Ramos (cell line): ENCODE measurements at regions not wholly inside any gene's neighbourhood (a gene's known extent, or its start where the extent isn't known, plus 50 kb on each side); places are given as distances from the start of the nearest gene placed in this dataset.

Source experiments
- in situ Hi-C: fragments of 300-500 bp; cut with MboI; formaldehyde crosslinking; loops from one replicate; pipeline ENCODE4 v1.14.3; 2022; ENCODE audit warnings: low sequenced_read_pairs; ENCODE audit not compliant: unreplicated experiment

DNA sequence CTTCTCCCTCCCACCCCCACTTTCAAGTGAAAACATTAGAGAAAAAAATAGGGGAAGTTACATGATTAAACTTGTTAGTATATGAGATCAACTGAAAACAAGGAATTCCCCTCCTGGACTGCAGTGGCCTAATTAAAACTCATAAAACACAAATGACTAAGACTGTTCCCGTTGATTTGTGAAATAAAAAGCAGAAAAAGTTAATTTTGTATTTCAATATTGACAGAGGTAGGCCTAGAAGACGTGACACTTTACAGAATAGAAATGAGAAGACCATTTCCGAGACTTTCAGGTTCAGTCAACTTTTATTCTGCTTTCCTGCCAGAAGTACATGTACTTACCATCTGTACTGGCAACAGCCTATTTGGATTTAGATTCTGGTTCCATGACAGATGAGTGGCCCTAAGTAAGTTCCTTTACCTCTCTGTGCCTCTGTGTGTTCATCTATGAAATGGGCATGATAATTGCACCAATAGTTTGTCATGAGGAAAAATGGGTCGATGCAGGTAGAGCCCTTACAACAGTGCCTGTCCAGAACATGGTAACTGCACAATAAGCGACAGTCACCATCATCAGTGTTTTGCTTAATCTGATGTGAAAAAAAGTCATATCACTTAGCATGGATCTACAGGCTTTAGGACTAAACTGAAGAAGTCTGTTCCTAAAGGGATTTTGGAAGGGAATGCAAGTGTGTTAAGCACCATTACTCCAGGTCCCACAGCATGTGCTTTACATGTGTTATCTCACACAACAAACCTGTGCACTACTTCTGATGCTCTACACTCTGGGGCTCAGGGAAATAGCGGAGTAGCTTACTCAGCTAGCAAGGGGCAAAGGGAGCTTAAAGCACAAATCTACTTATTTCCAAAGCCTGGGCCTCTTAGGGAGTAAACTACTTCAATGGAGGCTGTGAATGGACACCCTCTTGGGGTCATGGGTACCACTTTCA, 562.3 kb upstream of the DIPK2B start:
- in situ Hi-C loops = no loop called here

DNA sequence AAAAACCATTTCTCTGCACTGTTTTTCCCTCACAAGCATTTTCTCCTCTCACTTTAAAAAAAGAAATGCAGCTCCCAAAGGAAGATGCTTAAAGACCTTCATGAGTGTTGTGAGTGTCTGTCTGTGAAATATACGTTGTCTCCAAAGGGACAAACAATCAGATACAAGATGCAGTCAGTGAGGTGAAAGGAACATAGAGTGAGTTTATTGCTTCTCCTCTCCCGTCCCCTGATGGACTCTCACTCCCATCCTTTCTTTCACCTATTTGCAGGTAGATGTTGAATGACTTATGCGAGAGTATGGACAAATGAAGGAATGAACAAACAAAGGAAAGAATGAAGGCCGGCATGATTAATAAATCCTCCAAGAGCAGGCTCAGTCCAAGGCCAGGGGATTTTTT, 561.2 kb upstream of the DIPK2B start:
- in situ Hi-C loops = no loop called here

DNA sequence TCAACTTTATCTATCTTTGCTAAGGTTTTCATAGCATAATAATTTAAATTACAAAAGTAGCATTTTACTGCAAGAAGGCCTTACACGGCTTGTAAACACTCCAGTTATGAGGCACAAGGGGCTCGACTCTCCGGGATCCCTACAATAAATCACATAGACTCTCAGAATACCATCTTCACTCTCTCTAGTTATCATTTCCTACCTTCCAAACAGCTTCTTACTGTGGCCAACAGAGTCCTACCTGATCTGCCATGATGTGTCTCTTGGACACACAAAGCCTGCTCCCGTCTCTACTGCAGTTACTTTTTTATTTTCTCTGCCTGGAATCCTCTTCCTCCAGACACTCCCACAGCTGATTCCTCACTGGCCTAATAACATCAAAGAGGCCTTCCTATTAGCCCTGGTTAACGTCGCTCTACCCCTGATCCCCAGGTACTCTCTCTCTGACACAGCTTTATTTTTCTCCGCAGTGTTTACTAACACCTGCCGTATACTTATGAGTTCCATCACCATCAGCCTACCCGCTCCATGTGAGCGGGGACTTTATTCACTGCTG, 559.6 kb upstream of the DIPK2B start:
- in situ Hi-C loops = no loop called here

DNA sequence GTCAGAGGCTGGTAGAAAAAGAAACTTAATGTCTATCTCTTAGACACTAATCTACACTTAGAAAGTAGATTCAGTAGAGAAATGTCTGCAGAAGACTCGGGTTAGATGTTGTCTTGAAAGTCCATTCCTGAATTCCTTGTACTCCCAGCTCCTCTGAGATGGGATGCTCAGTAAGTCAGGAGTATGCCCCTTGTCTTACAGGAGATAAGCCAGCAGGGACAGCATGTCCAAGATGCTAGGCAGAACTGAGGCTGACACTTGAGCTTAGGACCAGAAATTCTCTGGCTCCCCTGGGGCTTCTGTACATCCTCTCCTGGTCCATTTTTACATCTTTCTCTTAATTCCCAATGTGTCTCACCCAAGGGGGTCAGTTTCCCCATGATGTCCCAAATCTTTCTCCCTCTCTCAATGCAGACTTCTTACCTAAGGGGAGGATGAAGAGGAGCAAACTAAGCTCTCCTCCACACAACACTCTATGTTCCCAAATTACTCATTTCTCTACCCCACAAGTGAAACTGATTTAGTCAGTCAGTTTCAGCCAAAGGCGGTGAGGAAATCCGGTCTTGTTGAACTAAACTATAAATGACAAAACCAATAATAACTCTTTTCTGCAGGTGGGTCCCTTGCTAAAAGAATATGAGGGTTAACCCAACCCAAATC, 558.2 kb upstream of the DIPK2B start:
- in situ Hi-C loops = no loop called here

DNA sequence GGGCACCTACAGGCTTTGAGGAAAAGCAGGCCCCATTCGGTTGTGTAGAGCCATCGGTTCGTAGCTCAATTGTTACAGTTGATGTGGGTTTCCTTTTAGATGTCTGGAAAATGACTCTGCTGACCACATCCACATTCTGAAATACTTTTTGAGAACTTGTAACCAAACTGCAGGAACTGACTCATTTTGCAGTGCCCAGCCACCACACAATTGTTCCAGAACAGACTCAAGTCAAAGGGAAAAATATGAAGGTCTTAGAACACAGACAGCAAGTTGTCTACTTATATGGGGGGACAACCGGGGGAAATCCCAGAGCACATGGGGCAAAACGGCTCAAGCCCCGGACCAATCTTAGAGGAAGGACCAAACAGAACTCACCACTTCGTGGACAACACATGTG, 557.6 kb upstream of the DIPK2B start:
- in situ Hi-C loops = no loop called here

DNA sequence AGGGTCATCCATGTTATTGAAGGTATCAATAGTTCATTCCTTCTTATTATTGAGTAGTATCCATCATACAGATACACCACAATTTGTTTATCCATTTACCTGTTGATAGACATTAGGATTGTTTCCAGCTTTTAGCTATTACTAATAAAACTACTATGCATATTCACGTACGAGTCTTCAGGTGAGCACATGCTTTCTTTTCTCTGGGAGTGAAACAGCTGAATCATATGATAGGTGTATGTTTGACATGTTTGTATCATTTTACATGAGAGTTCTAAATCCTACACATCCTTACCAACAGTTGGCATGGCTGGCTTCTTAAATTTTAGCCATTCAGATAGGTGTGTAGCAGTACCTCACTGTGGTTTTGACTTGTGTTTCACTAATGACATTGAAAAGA, 556.6 kb upstream of the DIPK2B start:
- in situ Hi-C loops = no loop called here

DNA sequence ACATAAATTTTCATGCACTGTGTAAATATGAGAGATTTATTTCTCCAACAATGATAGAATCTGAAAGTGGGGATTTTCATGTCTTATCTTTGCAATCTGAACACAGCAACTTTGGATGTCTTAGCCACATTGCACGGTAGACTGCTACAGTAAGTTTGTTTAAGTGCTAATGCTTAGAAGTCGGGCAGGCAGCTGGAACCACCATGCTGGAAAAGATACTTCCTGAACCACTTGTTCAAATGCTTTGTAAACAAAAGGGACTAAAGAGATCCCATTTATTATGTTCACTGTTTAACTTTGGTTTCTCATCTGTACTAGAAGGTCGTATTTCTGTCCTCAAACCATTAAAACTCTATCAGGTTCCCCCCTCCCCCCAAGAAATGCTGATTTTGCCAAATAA, 555.9 kb upstream of the DIPK2B start:
- in situ Hi-C loops = no loop called here

DNA sequence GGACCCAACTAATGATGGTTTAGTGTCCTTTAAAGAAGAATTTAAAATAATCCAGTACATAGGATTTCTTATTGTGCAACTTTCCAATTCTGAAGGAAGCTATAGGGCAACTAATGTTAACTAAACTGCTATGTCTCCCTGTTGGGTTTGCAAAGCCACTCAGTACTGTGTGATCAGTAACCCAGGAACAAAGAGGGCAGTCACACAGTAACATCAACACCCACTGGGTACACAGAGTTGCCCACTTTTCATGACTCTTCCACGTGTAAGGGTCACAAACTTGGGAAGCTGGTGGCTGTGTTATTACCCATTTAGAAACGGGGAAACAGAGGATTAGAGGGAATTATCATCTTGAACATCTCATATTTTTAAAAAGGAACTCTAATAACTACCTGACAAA, 555.0 kb upstream of the DIPK2B start:
- in situ Hi-C loops = no loop called here

DNA sequence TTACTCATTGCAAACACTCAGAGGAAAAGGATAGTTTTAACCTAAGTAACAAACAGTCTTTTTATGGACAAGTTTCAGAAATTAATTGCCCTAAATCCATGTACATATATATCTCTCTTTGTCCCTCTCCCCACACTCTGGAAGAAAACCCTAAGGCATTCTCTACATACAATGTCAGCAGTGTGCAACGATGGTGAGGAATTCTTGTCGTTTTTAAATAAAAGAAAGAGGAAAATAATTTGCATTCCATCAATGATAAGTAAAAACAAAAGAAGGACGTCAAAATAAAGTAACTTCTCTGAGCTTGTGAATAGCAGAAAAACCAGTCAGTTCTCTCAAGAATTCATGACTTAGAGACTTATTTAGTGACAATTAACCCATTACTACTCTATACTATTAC, 550.5 kb upstream of the DIPK2B start:
- in situ Hi-C loops = no loop called here

DNA sequence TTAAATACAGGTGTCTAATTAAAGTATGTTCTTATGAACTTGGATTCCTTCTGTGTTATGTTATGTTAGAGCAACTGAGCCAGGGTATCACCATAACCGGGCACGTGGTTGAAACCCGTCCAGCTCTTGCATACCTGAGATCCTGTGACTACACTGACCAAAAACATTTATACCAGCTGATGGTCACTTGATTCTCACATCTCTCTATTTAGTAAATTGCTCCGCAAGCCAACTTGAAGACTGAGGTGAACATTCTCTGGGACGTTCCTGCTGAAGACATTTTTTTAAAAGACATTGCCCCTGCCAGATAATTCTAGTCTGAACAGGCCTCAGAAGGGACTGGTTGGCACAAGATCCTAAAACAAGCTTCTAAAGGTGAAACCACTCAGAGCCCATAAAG, 550.0 kb upstream of the DIPK2B start:
- in situ Hi-C loops = no loop called here

DNA sequence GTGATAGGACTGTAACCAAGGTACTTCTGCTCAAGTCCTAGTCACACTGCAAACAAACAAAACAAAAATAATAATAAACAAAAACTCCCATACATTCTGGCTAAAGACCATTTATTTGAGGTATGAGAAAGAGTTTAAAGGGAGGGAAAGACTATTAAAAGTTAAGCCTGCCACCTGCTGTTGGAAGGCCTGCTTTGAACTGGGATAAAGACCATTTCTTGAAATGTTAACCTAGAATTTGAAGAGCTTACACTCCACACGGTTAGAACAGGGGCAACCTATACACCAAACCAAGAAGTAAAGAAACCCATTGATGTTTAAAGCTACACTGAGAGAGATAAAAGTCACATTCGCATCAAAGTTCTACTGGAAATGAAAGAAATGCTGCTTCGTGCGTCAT, 548.7 kb upstream of the DIPK2B start:
- in situ Hi-C loops = loop anchor here (25.0 kb wide), 1 partner anchor 112 kb away; no protein-coding TSS in a partner anchor

DNA sequence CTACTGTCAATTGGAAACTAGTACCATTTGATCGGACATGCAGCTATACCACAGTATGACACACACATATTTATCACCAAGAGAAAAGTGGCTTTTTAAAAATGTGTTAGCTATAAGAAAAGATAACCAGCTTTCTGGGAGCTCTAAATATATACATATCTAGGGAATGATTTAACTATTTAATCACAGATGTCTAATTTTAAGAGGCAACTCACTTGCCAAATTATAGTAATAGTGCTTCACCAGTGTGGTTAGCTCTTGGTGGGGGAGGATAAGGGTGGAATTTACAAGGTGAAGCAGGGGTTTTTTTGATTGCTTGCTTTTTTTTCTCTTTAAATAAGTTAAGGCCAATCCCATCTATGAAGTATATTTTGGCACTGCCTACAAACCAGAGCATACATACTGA, 547.7 kb upstream of the DIPK2B start:
- in situ Hi-C loops = loop anchor here (25.0 kb wide), 1 partner anchor 111 kb away; no protein-coding TSS in a partner anchor

DNA sequence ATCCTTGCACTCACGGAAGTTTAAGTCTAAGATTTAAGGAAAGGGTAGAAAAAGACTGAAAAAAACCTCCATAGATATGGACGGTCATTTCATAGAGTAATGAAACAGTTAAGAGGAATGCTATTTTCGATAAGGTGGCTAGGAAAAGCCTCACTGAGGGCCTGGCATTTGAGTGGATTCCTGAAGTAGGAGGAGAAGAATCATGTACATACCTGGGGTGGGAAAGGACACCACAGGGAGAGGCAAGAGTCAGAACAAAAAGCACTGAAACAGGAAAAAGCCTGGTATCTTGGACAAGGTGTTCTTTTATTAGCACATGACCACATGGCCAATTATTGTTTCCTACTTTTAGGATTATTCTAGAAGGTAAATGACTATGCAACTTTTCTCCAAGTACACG, 547.2 kb upstream of the DIPK2B start:
- in situ Hi-C loops = loop anchor here (25.0 kb wide), 1 partner anchor 111 kb away; no protein-coding TSS in a partner anchor

DNA sequence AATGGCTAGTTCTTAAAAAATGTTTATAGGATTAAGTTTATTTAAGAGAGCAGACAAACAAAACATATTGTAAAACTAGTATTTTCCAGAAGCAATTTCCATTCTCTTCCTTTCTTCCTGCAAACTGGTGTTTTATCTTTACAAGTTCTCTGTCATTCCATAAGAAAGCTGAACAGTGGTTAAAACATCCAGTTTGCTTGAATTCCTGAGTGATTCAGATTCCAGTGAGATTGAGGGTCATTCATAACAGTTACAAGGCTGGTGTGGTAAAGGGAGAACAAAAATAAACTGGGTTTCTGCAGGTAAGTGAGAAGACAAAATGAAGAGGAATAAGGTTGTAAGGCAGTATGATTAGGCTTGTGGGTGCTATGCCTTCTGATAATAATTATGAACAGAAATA, 544.8 kb upstream of the DIPK2B start:
- in situ Hi-C loops = loop anchor here (25.0 kb wide), 1 partner anchor 108 kb away; no protein-coding TSS in a partner anchor

DNA sequence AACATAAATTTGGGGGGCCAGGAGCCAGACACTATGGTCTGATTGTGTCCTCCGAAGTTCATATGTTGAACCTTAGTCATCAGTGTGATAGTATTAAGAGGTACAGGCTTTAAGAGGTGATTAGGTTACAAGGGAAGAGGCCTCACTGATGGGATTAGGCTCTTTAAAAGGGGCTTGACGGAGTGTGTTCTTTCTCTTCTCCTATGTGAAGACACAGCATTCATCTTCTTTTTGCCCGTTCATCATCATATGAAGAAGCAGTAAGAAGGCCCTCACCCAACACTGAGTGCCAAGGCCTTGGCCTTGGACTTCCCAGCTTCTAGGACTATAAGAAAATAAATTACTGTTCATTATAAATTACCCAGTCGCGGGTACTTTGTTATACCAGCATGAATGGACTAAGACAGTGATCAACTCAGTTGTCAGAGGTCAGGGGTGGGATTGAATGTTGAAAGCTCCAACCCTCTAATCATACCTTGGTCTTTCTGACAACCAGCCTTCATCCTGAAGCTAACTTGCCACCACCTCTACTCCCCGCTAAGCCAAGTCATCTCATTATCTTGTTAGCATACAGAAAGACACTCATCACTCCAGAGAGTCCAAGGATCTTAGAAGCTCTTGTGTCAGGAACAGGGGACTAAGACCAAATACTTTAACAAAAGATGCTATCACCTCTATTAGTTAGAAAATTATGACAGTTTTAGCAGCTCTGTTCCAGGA, 543.4 kb upstream of the DIPK2B start:
- in situ Hi-C loops = loop anchor here (25.0 kb wide), 1 partner anchor 107 kb away; no protein-coding TSS in a partner anchor

DNA sequence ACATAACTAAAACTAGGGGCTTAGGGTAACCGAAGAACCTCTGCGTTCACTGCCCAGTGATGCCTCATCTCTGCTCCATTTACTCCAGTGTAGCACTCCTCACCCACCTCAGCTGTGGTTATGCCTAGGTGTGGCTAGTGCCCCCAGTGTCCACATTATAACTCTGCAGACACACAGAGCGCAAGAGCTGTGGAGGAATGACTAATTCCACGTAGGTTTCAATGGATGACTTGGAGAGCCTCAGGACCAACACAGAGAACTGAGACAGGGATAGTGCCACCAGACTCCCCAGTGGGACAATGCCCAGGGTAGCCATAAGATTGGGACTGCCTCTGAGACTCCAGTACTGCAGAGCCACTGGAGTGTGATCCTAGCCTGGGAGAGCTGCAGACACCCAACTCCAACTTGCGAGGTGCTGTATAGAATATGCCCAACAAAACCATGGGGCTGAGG, 542.4 kb upstream of the DIPK2B start:
- in situ Hi-C loops = loop anchor here (25.0 kb wide), 1 partner anchor 106 kb away; no protein-coding TSS in a partner anchor

DNA sequence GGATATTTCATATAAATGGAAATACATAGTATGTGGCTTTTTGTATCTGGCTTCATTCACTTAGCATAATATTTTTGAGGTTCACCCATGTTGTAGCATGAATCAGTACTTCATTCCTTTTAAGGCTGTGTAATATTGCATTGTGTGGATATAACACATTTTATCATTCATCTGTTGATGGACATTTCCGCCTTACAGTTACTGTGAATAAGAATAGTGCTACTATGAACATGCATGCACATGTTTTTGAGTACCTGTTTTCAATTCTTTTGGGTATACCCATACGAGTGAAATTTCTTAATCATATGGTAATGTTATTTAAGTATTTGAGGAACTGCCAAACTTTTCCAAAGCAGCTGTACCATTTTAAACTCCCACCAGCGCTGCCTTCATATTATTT, 539.6 kb upstream of the DIPK2B start:
- in situ Hi-C loops = loop anchor here (25.0 kb wide), 1 partner anchor 103 kb away; no protein-coding TSS in a partner anchor

DNA sequence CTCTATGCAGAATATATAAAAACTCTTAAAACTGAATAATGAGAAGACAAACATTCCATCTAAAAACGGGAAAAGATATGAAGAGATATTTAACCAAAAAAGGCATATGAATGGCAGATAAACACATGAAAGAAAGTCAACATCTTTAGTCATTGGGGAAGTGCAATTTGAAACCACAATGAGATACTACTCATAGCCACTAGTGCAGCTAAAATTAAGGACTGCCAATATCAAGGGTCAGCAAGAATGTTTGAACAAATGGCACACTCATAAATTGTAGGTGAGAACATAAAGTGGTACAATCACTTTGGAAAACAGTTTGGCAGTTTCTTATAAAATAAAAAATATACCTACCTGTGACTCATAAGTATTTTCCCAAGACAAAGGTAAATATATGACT, 534.9 kb upstream of the DIPK2B start:
- in situ Hi-C loops = loop anchor here (25.0 kb wide), 1 partner anchor 98 kb away; no protein-coding TSS in a partner anchor

DNA sequence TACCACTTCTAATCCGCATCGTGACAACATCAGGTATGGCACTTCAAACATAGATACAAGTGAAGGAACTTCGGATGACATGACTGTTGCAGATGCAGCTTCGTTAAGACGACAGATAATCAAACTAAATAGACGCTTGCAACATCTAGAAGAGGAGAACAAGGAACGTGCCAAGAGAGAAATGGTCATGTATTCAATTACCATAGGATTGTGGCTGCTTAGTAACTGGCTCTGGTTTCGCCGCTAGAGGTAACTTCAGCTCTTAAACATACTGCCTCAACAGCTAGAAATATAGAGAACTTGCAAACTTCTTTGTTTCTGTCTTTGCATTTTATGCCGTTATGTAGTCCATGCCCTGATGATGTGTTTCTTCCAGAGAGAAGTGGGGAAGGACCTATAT, 530.8 kb upstream of the DIPK2B start:
- in situ Hi-C loops = loop anchor here (25.0 kb wide), 1 partner anchor 94 kb away; no protein-coding TSS in a partner anchor

DNA sequence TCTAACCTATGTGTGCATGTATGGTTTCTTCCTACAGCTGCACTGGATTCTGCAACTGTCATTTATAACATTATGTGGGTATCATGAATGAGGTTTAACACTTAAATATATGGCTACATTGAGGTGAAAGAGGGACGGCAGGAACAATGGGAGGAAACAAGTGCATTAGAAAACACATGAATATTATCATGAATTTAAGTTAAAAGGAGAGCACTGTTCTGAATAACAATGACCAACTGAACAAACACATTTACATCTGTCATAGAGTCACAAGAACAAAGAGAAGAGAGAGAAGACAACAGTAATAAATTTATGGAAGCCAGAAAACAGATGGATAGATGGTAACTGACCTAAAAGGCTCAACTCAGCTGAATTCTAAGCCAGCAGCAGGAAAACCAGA, 527.1 kb upstream of the DIPK2B start:
- in situ Hi-C loops = loop anchor here (25.0 kb wide), 1 partner anchor 90 kb away; no protein-coding TSS in a partner anchor
